Activated CD8-positive, alpha-beta memory T cell treated with anti-CD3 and anti-CD28 coated beads, Interleukin-2, amount 50 U/mL, for 24 hours (primary cell): ENCODE measurements at regions not wholly inside any gene's neighbourhood (a gene's known extent, or its start where the extent isn't known, plus 50 kb on each side); places are given as distances from the start of the nearest gene placed in this dataset.
"Not testable (repeated sequence)": the region's sequence is repeated elsewhere in the genome, so short reads cannot be mapped to it uniquely, and the experiment has no call there.

Experiments
- DNase-seq: peaks from one replicate; pipeline ENCODE4 v3.0.0-alpha.2; 2020; ENCODE audit errors: extremely low read depth

DNA sequence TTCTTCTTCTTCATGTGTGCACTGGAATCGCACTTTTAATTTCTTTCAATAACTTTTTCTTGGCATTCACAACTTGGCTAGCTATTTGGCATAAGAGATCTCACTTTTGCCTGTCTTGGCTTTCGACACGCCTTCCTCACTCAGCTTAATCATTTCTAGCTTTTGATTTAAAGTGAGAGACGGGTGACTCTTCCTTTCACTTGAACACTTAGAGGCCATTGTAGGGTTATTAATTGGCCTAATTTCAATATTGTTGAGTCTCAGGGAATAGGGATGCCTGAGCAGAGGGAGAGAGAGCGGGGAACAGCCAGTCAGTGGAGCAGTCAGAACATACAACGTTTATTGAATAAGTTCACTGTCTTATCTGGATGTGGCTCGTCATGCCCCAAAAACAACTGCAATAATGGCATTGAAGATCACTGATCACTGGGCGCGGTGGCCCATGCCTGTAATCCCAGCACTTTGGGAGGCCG lies 200.3 kb downstream of the SEC14L1 start:
- DNase-seq = no peak

DNA sequence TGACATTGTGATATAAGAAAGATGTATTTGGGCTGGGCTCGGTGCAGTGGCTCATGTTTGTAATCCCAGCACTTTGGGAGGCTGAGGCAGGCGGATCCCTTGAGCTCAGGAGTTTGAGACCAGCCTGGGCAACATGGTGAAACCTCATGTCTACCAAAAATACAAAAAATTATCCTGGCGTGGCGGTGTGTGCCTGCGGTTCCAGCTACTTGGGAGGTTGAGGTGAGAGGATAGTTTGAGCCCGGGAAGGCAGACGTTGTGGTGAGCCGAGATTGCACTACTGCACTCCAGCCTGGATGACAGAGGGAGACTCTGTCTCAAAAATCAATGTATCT lies 201.9 kb downstream of the SEC14L1 start:
- not testable (repeated sequence) for DNase-seq

DNA sequence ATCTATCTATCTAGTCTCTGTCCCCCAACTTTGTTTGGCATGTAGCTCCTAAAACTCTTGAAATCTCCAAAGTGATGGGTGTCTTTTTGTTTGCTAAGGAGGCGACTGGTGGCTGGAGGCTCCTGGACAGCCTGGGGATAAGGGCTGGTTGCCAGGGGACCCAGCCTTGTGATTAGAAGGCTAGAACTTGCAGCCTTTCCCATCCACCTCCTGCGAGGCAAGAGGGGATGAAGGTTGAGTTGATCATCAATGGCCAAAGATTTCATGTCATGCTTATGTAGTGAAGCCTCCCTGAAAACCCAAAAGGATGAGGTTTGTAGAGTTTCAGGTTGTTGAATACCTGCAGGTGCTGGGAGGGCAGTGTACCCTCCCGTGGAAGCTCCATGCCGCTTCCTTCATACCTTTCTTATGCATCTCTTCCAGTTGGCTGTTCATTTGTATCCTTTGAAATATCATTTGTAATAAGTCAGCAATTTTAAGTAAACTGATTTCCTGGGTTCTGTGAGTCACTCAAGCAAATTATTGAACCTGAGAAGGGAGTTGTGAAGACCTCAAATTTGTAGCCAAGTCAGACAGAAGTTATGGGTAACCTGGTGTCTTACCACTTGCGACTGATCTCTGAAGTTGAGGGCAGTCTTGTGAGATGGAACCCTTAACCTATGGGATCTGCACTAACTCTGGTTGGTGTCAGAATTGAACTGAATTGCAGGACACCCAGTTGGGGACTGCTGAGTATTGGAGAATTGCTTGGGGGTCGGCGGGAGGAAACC lies 202.4 kb downstream of the SEC14L1 start:
- DNase-seq = no peak

DNA sequence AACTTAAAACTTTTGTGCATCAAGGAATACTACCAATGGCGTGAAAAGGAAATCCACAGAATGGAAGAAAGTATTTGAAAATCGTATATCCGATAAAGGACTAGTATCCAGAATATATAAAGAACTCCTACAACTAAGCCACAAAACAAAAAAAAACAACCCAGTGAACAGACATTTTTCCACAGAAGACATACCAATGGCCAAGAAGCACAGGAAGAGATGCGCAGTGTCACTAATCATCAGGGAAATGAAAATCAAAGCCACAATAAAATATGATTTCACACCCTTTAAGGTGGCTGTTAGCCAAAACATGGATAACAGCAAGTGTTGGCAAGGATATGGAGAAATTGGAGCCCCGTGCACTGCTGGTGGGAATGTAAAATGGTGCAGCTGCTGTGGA lies 203.3 kb downstream of the SEC14L1 start:
- DNase-seq = no peak

DNA sequence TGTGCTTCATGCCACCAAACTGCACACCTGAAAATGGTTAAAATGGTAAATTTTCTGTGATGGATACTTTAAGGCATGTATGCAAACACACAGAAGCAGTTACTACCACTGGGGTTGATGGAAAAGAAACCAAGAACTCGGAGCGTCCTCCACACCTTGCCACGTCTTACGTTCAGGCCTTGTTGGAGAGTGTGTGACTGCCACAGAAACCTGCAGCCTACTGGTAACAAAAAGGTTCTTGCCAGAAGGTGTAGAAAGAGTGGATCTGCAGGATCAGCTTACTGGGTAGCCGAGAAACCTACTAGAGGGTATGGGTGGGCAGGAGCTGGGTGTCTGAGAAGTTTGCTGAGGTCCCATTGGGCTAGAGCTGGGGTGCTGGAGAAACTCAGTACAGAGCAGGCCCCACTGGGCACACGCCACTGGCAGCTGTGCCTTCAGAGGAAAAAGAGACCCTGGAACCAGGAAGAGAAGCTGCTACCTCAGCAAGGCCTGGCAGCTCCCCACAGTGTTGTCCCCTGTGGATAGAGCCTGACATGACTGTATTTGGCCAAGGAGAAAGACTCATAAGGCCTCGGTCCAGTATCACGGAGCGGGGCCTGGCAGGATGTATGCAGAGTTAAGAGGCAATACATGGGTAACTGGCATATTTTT lies 204.6 kb downstream of the SEC14L1 start:
- DNase-seq = no peak

DNA sequence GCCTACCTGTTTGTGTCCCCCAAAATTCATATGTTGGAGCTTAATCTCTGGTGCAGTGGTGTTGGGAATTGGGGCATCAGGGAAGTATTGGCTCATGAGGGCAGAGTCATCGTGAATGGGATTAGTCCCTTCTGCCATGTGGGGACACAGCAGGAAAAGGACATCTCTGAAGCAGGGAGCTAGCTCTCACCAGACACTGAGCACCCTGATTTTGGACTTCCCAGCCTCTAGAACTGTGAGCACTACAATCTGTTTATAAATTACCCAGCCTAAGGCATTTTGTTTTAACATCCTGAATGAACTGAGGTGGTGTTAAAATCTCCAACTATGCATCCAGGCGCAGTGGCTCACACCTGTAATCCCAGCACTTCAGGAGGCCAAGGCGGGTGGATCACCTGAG lies 206.0 kb downstream of the SEC14L1 start:
- DNase-seq = no peak

DNA sequence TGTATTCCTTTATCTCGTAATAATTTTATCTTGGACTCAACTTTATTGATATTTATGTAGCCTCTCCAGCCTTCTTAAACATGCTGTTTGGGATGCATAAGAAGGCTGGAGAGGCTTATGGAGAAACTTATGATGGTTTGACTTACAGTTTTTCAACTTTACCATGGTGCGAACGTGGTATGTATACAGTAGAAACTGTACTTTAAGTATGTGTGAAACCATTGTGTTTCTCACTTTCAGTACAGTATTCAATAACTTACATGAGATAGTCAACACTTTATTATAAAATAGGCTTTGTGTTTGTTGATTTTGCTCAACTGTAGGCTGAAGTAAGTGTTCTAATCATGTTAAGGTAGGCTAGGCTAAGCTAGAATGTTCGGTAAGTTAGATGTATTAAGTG lies 206.8 kb downstream of the SEC14L1 start:
- no peak for DNase-seq

DNA sequence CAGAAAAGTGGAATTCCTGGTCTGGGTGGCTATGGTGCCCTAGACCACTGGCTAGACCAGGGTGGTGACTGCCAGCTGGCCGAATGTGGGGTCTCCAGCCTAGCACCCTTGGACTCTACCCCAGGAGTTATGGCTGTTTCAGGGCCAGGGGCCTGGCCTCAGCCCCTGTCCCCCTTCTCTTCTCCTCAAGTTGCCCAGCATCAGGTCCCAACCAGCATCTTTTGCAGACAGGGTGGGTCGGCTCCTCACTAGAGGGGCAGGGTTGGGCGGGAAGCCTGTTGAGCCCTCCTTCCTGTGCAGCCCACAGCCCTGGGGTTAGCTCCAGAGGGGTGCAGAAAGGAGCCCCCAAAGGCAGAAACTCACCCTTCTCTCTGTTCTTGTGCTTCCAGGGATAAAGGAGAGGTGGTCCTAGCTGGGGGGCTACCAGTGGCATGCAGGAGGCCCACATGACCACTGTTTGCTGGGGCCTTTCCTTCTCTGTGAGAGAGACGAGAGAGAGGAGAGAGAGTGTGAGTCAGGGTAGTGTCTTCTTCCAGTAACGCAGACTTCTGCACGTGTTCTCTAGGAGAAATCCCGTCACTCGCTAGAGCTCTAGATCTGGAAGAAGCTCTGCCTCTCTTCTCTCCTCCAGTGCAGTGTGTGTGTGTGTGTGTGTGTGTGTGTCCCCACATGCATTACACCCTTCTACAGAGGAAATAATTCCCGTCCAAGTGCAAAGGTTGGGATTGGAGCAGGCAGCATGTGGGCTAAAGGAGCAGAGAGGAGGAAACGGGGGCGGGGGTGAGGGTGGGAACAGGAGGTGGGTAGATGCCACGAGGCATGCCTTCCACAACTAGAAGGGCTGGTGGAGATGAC lies 209.4 kb downstream of the SEC14L1 start:
- DNase-seq = no peak

DNA sequence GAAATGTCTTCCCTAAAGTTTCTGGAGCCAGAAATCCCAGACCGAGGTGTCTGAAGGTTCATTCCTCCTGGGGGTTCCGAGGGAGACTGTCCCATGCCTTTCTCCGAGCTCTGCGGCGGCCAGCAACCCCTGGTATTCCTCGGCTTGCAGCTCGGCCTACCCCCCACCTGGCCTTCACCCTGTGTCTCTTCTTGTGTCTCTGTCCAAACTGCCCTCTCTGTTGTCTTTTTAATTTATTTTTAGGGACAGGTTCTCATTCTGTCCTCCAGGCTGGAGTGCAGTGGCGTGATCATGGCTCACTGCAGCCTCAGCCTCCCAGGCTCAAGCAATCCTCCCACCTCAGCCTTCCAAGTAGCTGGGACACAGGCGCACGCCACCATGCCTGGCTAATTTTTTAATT lies 211.7 kb downstream of the SEC14L1 start:
- no peak for DNase-seq

DNA sequence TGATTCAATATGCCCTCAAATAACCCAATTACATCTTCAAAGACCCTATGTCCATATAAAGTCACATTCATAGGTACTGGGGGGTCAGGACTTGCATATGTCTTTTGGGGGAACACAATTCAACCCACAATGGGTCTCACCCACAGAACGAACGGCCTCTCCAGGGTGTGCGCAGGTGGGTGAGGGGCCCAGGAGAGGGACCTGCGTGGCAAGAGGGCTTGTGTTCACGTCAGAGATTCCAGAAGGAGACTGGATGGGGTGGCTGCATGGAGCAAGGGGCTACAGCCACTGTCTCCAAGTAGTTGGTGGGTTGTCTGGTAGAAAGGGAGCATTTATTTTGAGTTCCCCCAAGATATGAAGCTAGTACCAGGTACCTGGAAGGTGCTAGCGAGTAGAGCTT lies 212.2 kb downstream of the SEC14L1 start:
- no peak for DNase-seq

DNA sequence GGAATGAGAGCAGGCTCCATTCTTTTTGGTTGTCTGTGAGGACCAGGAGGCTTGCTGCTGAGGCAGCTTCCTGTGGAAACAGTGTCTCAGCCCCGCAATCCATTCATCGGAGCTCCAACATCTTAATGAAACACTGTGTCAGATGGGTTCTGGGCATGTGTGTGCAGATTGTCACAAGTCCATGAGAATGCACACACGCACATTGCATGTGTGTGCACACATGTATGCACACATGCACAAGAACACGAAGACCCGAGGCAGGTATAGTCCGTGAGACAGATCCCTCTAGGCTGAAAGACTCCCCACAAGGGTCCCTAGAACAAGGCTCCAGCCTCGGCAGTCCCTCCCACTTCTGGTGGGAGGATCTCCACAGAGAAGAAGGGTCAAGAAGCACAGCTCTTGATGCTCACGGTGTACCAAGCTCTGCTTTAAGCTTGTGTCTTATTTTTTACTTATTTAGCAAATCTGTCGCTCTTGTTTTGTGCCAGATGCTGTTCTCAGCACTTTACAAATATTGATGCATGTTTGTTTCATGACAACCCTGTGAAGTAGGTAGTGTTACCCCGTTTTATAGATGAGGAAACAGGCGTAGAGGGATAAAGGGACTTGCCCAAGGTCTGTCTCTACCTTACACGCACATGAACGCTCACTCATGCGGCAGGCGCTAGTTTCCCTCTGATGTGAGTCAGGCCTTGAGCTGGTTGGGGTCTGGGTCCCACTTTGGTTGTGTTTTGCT lies 213.1 kb downstream of the SEC14L1 start:
- no peak for DNase-seq

DNA sequence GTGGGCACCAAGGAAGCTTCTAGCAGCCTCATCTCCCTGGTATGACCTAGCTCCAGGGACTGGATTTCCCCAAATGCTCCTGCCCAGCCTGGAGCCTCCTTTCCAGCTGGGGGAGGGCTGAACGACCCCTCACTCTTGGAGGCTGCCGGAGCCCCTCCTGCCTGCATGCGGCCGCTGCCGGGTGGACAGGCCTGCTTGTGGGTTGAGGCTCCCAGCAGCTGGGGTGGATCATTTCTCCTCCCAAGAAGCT lies 213.6 kb downstream of the SEC14L1 start:
- DNase-seq = no peak

DNA sequence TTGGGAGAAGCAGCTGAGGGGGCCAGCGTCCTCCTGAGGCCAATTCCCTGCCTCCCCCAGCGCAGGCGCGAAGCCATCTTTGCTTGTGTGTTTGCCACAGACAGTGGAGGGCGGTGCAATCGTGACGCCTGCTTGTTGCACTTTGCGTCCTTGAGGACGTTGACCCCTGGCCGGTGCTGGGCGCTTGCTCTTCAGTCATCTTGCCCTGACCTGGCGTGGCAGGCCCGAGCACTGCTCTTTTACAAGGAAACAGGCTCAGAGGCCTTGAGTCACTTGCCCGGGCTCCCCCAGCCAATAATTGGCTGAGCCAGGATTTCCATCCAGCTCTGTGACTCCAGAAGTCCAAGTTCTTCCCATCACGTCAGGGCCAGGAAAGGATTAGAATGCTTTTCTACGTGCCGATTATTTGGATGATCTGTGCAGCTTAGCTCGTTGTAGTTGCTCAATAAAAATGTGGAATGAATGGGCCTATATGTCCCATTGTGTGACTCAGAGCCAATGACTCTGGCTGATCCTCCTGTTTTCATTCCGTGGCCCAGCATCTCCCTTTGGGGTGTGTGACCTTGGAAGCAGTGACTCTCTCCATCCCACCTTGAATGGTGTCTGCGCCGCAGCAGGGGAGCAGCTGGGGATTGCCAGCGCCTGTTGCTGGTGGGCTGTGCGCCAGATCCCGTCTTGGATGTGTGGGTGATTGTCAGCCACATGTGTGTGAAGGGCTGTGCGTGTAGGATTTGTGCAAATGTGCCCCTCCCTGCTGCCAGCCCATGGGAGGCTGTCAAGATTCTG lies 214.1 kb downstream of the SEC14L1 start:
- no peak for DNase-seq

DNA sequence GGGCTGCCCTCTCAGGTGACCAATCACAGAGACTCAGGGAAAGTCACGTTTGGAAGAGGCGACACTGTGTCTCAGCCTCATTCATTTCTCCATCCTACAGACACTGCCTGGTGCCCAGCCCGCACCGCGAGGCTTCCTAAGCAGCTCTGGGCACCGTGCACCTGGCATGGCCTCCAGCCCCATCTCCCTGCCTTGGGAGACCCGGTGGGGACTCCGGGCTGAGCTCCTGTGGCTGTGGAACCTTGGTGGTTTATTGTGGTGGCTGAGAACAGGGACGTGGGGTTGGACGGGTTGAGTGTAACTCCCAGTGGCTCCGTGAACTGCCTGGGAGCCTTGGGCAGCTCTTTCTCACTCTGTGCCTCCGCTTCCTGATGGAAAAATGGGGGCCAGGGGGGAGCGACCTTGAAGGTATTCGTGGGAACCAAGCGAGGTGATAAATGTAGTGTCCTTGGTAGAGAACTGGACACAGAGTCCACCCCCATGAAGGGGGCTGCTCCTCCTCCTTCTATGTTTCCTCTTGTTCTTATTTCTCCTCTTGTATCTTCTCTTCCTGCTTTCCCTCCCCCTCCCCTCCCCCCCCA lies 215.4 kb downstream of the SEC14L1 start:
- DNase-seq = no peak

DNA sequence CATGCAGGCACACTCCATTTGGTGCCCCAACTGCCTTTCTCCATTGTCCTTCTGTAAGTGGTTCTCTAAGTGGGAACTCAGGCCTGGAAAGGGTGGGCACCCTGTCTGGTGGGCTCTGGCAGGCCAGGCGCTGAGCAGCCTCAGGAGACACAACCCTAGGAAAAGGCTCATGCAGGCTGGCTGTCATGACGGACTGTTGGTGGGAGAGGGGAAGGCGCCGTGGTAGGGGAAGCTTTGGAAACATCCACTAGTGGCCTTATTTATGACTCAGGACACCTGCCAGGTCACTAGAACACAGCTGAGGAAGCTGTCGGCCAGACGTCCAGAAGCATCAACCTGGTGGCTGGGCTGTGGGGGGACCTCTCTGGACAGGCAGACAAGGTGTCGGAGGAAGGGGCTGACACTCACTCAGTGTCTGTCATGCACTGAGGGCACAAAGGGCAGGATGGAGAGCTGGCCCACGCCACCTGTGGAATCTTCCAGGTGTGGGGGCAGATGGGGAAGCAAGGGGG lies 216.0 kb downstream of the SEC14L1 start:
- no peak for DNase-seq

DNA sequence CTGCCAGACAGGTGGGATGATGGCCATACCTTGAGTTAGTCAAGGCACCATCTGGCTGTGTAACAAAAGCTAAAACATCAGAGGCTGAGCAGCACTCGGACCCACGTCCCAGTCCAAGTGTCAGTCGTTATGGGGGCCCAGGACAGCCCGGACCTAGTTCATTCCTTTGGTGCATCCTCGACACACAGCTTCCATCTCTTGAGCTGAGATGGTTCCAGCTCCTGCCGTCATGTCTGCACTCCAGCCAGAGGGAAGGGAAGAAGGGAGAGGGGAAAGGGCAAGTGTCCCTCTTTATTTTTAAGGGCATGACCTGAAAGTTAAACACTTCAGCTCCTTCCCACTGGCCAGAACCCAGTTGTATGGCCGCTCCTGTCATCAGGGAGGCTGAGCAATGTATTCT lies 218.0 kb downstream of the SEC14L1 start:
- DNase-seq = no peak

DNA sequence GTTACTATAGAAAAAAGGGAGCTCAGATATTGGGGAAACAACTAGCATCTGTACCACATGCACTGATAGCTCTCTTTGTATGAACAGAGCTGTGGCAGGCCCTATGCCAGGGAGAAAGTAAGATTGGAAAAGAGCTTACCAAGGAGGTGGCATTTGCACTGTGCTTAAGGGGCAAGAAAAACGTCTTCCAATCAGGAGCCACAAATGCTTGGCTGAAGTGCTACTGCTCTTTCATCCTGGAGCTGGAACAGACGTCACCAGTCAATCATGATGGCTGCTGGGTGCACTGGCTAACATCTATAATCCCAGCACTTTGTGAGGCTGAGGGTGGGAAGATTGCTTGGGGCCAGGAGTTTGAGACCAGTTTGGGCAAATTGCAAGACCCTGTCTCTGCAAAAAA lies 218.5 kb downstream of the SEC14L1 start:
- DNase-seq = no peak

DNA sequence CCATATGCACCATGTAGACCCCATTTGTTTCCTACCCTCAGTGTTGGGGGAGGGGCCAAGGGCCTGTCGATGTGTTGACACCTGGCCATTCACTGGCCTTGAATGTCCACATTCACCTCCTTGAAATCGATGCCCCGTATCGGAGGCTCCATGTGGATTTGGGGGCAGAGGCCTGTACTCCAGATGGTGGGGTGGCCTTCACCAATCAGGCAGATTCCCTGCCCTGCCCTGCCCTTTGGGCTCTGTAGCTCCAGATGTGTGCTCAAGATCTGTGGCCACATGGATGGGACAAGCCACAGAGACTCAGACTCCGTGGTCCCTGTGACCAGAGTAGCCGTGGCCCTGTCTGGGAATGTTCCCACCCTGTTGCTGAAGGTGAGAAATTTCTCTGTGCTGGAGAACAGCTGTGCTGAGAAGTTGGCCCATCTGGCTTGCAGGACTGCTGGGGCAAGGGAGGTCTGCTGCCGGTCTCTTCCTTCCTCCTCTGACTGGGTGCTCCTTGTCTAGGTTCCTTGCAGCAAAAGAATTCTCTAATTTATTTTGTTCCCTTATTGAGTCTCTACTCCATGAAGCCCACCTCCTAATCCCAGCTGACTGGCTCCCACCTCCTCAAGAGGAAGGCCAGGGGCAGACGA lies 221.3 kb downstream of the SEC14L1 start:
- DNase-seq = no peak

DNA sequence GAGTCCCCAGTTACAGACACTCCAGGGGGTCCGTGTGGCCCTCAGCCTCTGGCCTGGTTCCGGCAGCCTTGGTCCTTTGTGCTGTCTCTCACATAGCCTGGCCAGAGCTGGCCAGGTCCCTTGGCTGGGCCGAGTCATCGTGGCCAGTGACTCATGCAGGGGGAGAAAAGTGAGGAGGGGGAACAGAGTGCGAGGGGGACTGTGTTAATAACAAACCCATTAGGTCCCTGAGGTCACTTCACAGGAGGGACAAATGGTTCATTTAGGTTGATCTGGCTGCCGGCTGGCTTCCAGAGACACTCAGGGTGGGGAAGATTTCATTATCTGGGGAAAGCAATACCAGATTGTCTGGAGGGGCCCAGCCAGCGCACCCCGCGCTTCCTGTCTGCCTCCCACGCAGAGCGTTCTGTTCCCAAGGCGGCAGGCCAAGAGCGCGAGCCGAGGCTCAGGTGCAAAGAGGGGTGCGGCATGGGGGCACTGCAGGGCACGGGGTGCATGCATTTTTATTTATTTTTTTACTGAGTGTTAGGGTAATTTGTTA lies 223.1 kb downstream of the SEC14L1 start:
- DNase-seq = no peak

DNA sequence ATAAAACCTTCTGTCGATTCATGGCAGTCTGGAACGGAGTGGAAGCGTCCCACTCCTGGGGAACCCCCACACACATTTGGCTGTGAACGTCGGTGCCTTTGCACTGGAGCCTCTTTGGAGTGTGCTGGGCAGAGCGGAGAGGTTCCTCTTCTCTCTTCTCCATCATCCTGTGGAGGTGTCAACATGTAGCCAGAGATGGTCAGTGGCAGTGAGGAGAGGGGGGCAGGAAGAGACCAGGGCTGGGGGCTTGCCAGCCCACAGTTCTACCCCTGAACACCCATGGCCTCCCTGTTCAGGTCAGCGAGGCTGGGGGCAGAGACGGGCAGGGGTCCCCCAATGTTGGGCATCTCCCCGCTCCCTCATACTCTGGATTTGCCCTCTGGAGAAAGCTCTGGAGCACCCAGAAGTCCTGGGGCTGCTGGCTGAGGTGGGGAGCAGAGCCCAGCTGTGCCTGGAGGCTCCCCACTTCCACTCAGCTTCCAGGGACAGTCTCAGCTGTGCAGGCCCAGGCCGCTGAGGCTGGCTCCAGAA lies 223.7 kb downstream of the SEC14L1 start:
- DNase-seq = no peak
